SW 1271 (cell line): ENCODE measurements at regions not wholly inside any gene's neighbourhood (a gene's known extent, or its start where the extent isn't known, plus 50 kb on each side); places are given as distances from the start of the nearest gene placed in this dataset.

Experiments used
- DNase-seq, 2 experiments: peaks; one replicate each; lab custom pipeline; 2025; lab: John Stamatoyannopoulos, UW

- no peak for DNase-seq
Observed at GRCh38 chr18:73735836-73736235, 411.8 kb downstream of the FBXO15 start.

DNA sequence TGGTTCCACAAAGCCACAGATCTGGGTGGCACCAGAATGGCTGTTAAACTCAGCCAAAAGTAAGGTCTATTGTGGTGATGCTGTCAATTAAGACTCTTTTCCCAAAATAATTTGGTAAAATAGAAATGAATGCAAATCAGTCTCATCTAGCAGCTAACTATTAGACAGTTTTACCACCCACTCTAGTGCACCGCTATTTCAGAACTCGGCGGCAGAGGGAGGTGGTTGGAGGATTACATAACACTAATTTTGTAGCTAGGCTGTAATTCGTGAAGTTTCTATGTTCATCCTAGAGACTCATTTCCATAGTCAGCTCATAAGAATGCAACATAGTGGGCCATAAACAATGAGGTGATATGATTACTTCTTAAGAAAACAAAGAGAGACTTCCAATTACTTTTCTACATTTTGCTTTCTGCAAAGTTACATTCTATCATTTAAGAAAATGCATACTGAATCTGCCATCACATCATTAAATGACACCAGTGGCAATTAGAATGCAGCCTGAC lies 413.8 kb downstream of the FBXO15 start:
- DNase-seq: no peak

DNA sequence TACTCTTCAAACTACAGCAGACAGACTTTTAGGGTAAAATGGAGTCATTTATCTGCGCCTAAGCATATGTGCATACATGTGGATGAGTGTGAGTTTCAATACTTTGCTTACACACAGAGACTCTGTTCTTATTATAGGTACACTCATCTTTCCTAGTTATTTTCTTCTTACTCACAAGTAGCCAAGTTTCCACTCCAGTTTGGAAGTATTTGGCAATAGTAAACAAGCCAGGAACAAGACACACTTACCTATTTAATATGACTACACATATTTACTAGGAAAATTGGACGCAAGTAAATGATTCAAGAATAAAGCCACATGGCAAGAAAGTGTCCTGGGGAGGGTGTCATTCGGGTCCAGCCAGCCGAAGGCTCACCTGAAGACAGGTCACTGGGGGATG lies 414.3 kb downstream of the FBXO15 start:
- no peak for DNase-seq

- no peak for DNase-seq
Observed at GRCh38 chr18:73728657-73729056, 419.0 kb downstream of the FBXO15 start.

- DNase-seq: no peak
Observed at GRCh38 chr18:73724958-73725357, 422.7 kb downstream of the FBXO15 start.

GRCh38 chr18:73719611-73720010 lies 428.0 kb downstream of the FBXO15 start:
- no peak for DNase-seq

DNA sequence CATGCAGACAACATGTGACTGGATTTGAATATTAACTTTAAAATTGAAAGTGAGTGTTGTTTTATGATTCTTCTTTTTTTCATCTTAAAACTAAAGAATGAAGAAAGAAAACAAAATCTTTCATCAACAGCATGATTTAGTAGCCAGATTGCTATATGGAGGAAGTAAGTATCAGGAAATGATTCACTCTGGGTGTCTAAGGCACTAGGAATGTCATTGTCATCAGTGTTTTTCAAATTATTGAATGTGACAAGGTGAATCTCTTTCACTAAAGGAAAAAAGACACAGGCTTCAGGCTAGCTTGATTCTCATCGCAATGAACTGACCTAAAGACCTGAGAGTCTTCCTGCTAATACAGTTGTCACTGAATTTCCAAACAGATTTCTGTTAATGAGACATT lies 430.1 kb downstream of the FBXO15 start:
- peak in 1 of 2 experiments; percentile 40 for DNase-seq

DNA sequence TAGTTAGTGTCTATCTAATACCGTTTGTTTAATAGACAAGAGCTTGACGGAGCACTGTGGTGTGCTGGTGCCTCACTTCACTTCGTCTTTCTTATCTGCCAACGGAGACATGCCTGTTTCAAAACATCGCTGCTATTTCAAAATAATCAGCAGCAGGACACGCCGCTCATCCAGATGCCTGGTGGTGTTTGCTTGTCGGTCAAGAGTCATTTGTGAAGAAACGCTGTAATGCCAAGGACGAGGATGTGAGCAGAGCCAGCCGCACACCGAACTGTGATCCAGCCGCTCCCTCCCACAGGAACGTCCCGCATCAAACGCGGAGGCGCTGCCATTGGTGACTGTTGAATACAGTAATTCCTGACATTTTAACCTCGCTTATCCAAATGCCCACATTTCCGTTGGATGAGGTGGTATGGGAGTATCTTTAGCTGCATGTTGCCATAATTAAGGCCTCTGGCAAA lies 432.4 kb downstream of the FBXO15 start:
- DNase-seq: no peak

GRCh38 chr18:73714466-73714865 lies 433.2 kb downstream of the FBXO15 start:
- no peak for DNase-seq

- DNase-seq: no peak
Observed at GRCh38 chr18:73711256-73711655, 436.4 kb downstream of the FBXO15 start.

DNA sequence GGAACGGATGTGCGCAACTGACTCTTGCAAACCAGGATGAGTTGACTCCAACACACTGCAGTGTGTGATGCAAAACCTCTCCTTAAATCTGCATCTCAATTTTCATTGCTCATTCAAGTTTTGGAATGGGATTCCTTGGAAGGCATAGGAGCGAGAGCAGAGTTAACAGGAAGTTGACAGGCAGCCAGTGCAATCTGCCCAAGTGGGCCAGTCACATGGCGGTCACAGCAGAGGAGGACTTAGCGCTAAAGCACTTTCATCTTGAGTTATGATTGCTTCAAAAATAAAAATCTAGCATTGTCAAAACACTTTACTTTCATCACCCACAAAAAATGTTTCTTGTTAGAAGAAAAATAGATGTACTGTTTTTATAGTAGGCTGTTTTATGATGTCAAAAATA lies 439.0 kb downstream of the FBXO15 start:
- DNase-seq: no peak

GRCh38 chr18:73707035-73707434 lies 440.6 kb downstream of the FBXO15 start:
- DNase-seq: no peak

GRCh38 chr18:73697353-73697752 lies 450.3 kb downstream of the FBXO15 start:
- no peak for DNase-seq

DNA sequence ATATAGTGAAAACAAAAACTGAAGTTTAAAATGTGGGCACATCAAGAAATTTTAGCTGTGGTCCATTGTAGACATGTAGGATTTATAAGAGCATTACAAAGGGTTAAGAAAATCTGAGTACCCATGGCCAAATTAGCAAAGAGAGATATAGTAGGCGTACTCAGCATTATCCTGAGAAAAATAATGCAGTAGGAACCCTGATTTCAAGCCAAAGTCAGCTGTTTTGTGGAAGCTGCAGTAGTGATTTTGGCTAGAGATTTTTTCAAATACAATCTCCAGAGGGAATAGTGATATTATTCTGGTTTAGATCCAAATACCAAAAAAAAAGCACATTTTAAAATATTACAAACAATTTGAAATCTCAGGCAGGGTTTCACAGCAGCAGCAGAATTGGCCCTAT lies 450.9 kb downstream of the FBXO15 start:
- no peak for DNase-seq

DNA sequence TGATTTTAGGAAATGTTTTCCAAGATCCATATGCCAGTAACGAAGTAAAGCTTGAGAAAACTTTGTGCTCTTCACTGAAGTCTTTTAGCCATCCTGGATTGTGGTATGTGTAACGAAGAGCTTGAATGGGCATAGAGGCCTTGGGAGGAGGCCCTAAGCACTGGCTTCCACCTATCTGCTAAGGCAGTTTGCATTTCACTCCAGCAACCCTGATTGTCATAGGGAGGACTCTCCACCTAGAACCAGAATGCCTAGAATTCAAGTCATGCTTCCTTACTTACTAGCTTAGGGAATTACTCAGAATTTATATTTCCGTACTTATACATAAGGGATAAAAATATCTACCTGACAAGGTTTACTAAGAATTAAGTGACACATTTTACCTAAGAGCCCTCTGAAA lies 451.5 kb downstream of the FBXO15 start:
- no peak for DNase-seq

- DNase-seq: no peak
Observed at GRCh38 chr18:73693091-73693490, 454.5 kb downstream of the FBXO15 start.

GRCh38 chr18:73691624-73692023 lies 456.0 kb downstream of the FBXO15 start:
- no peak for DNase-seq

GRCh38 chr18:73691118-73691517 lies 456.5 kb downstream of the FBXO15 start:
- no peak for DNase-seq

- no peak for DNase-seq
Observed at GRCh38 chr18:73690222-73690621, 457.4 kb downstream of the FBXO15 start.

DNA sequence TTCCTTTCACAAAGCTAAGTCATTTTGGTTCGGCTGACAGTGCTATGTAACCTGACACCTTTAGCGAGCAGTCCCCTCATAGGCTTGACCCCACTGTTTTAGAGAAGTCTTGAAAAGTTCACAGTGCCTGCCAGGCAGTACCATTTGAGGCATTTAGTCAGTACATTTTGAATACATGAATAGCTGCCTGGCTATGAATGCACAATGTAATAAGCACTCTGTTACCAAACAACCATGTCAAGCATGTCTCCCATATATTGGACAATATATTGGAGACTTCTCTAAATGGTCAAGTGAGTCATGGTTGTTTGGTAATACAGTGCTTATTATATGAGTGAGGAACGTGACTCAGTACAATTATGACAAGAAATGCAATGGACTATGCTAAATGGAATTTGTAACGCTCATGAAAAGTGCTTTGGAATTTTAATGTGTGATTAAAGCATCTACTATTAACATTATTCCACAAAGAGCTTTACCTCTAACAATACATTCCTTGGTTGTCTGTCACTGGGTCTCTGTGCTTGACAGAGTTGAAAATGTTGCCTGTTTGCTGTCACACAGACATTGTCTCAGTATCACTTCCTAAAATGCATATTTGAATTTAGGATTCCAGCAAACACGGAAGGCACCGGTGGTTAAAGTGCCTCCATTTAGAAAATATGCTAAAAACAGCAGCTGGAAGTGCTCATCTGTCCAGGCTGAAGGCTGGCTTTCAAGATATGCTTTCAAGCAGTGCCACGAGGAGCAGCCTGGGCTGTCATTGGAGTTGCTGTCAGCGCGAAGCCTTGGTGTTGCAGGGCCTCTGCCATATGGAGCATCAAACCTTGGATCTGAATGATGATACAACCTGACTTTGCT lies 458.6 kb downstream of the FBXO15 start:
- DNase-seq: no peak

DNA sequence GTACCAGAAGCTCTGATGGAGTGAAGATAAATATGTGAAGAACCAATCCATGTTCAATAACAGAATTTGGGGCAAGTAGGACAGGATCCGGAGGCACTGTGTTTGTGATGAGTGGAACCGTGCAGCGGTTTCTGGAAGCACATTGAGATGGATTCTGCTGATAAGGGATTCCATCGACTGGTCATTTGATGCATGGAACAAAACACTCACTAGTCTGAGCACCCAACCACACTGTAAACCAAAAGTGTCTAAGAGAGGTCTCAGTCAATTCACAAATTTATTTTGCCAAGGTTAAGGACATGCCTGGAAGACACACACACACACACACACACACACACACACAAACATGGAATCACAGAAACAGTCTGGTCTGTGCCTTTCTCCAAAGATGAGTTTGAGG lies 459.5 kb downstream of the FBXO15 start:
- DNase-seq: no peak

DNA sequence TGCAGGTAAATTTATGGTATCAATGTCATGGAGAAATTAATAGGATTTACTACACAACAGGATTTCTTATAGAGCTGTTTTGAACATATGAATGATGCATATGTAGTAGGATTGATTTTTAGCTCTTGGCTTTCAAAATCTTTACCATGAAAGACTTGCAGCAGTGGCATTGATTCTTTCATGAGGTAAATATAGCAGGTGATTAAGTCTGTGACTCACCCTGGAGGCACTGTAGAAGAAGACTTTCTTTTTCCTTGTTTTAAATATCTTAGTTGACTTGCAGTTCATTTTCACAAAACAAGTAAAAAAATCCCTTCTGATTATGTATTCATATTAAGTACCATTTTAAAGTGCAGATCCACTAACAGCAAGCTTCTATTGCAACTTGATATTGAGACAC lies 463.0 kb downstream of the FBXO15 start:
- DNase-seq: no peak

DNA sequence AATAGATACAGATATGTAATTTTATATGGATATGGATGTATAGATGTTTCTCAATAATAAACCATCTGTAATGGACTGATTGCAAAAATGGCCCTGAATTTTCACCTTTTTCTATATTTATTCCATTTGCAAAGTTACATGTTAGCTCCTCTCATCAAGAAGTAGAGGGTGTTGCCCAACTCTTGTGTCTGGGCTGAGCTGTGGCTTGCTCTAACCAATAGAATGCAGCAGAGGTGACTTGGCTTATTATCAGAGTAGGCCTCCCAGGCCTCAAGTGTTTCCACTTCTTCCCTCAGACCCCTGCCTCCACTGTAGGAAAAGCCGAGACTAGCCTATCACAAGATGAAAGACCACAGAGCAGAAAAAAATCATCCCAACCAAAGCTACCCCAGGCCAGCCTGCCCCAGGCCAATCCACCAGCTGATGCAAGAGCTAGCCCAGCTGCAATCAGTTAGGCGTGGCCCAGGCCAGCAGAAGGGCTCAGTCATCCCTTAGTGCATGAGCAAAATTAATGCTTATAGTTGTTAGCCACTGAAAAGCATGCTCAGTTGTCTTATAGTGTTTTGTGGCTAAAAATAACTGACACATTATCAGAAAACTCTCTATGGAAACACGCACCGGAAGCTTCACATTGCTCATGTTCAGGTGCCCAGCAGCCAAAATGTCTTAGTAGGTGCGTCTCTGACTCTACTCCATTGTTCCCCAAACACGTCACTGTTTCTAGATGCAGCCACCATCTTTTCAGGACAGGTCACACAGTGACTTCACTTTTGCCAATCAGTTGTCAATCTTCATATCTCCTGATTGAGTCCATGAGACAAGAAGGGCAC lies 464.0 kb downstream of the FBXO15 start:
- no peak for DNase-seq
